ENCODE measurements at regions not wholly inside any gene's neighbourhood (a gene's known extent, or its start where the extent isn't known, plus 50 kb on each side); places are given as distances from the start of the nearest gene placed in this dataset.

- FAIRE-seq, result no peak
Measured at GRCh38 chr5:92248518-92248917, 865.4 kb upstream of the ARRDC3 start.

More at GRCh38 chr5:92248518-92248917, 865.4 kb upstream of the ARRDC3 start:
- POLR2A ChIA-PET, result no interaction called here
- TF ChIP-seq MYC (IDR thresholded peaks at IDR 0.05; ENCODE audit: low read depth, low read length) (no peak), MAX (IDR thresholded peaks at IDR 0.05; ENCODE audit: insufficient read depth, insufficient read length) (no peak), FOS (IDR thresholded peaks at IDR 0.05; ENCODE audit: borderline replicate concordance, insufficient read depth, low read length) (no peak), CTCF (IDR thresholded peaks at IDR 0.05; ENCODE audit: extremely low read depth in 1 of 2, insufficient read depth in 1 of 2, low read depth in 1 of 2, low read length in 2 of 2) (no peak), JUN (IDR thresholded peaks at IDR 0.05; ENCODE audit: borderline replicate concordance, insufficient read depth, insufficient read length, low read depth) (no peak), POLR2AphosphoS5 (IDR thresholded peaks at IDR 0.05; ENCODE audit: insufficient read depth, low read depth, low read length) (no peak), GATA2 (IDR thresholded peaks at IDR 0.05; ENCODE audit: insufficient read depth, insufficient read length, low read depth, low read length) (no peak)
- intact Hi-C loops (cut with micrococcal nuclease), result no loop called here
- Histone ChIP-seq H3K27ac (ENCODE audit: insufficient read depth, low read depth, low read length) (no peak overlapping the region), H4K20me1 (replicated peaks; ENCODE audit: control insufficient read depth, extremely low read depth, insufficient read depth, low read length) (no peaks in the 10 kb centered on the region), H3K27me3 (ENCODE audit: control insufficient read depth in 2 of 2, insufficient read depth in 2 of 2, low read length in 2 of 2) (no peaks in the 10 kb centered on the region), H2AFZ (ENCODE audit: low read depth, low read length) (no peak overlapping the region), H3K9ac (replicated peaks; ENCODE audit: extremely low read depth, insufficient read depth, low read length) (no peak overlapping the region), H3K4me1 (ENCODE audit: control insufficient read depth, extremely low read depth, insufficient read depth, low read length) (no peaks in the 10 kb centered on the region), H3K36me3 (ENCODE audit: control insufficient read depth in 2 of 2, extremely low read depth in 1 of 2, insufficient read depth in 2 of 2, low read length in 2 of 2) (no peaks in the 10 kb centered on the region), H3K9me3 (replicated peaks; ENCODE audit: control insufficient read depth, insufficient read depth, low read length) (peaks cover 2% of the 10 kb centered on the region), H3K79me2 (ENCODE audit: control insufficient read depth, insufficient read depth, low read length) (no peaks in the 10 kb centered on the region), H3K9me1 (replicated peaks; ENCODE audit: control insufficient read depth, extremely low read depth, insufficient read depth, low read length) (no peaks in the 10 kb centered on the region), H3K4me2 (ENCODE audit: insufficient read depth, low read length) (no peak overlapping the region), H3K4me3 (replicated peaks in 1 of 3; ENCODE audit: insufficient read depth in 1 of 3, low read depth in 1 of 3, low read length in 3 of 3) (no peak overlapping the region)
- CTCF ChIA-PET, result no interaction called here
- DNase-seq (ENCODE audit: low read depth, low spot score), result no peak
- BruUV-seq (replicated peaks), result no TSS peak
- dilution Hi-C loops (cut with MboI; ENCODE audit: extremely low pct_ligation_motif_present, low sequenced_read_pairs), result no loop called here

All from endothelial cell of umbilical vein (primary cell).